ENCODE measurements at regions not wholly inside any gene's neighbourhood (a gene's known extent, or its start where the extent isn't known, plus 50 kb on each side); places are given as distances from the start of the nearest gene placed in this dataset.
"Not testable (repeated sequence)": the region's sequence is repeated elsewhere in the genome, so short reads cannot be mapped to it uniquely, and the experiment has no call there.

DNA sequence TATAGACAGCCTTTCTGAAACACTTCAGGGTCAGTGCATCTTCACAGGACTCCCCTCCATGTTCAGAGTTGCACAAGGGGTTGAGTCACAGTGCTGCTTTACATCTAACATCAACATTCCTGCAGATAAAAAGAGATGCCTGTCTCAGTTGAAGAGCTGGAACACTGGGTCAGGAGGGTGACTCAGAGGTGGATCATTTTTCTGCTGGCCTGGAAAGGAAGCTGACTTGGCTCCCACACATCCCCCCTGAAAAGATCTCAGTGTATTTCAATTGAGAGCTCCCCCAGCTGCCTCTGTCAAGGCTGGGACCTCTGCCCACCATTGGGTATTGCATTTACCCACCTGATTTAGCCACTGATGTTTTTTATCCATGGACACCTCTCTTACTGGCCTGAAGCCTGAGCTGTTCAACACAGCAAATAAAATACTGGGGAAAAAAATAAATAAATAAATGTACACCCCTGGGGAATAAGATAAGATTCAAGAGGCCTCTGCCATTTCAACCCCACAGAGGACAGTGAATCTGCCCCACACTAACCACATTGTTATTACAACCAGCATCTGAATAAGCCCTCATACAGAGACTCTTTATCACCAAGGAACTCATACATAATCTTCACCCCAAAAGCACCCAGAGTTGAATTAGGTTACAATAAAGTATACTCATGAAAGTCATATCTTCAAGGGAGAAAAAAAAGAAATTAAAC, 716.4 kb downstream of the SEMA5A start:
- TF ChIP-seq, protein P1, sequence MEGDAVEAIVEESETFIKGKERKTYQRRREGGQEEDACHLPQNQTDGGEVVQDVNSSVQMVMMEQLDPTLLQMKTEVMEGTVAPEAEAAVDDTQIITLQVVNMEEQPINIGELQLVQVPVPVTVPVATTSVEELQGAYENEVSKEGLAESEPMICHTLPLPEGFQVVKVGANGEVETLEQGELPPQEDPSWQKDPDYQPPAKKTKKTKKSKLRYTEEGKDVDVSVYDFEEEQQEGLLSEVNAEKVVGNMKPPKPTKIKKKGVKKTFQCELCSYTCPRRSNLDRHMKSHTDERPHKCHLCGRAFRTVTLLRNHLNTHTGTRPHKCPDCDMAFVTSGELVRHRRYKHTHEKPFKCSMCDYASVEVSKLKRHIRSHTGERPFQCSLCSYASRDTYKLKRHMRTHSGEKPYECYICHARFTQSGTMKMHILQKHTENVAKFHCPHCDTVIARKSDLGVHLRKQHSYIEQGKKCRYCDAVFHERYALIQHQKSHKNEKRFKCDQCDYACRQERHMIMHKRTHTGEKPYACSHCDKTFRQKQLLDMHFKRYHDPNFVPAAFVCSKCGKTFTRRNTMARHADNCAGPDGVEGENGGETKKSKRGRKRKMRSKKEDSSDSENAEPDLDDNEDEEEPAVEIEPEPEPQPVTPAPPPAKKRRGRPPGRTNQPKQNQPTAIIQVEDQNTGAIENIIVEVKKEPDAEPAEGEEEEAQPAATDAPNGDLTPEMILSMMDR (conservative IDR thresholded peaks at IDR 0.05; ENCODE audit: control insufficient read depth, insufficient read depth, low read depth, low read length), result no peak
- DNase-seq (ENCODE audit: low read depth), result peak; percentile 99

DNA sequence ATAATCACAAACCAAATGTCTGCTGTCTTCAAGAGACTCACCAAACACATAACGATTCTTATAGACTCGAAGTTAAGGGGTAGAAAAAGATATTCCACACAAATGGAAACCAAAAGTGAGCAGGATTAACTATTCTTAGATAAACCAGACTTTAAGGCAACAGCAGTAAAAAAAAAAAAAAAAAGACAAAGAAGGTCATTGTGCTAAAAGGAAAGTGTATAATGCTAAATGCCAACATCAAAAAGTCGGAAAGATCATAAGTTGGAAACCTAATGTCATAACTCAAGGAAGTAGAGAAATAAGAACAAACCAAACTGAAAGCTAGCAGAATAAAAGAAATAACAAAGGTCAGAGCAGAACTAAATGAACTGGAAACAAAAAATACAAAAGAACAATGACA, 714.6 kb downstream of the SEMA5A start:
- H3K4me3 ChIP-seq (ENCODE audit: control insufficient read depth, low read depth, low read length), result no peak overlapping the region
- DNase-seq (ENCODE audit: low read depth), result no peak
- TF ChIP-seq, protein P1 (conservative IDR thresholded peaks at IDR 0.05; ENCODE audit: control insufficient read depth, insufficient read depth, low read depth, low read length), result no peak

More for the DNA sequence above, 716.4 kb downstream of the SEMA5A start:
- no peak overlapping the region for H3K4me3 ChIP-seq (ENCODE audit: control insufficient read depth, low read depth, low read length)

DNA sequence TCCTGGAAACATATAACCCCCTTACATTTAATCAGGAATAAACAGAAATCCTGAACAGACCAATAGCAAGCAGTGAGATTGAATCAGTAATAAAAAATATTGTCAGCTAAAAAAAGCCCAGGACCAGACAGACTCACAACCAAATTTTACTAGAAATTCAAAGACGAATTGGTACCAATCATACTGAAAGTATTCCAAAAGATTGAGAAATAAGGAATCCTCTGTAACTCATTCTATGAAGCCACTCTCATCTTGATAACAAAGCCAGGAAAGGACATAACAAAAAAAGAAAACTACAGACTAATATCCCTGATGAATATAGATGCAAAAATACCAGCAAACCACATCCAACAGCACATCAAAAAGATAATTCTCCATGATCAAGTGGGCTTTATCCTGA, 714.0 kb downstream of the SEMA5A start:
- TF ChIP-seq, protein P1 (conservative IDR thresholded peaks at IDR 0.05; ENCODE audit: control insufficient read depth, insufficient read depth, low read depth, low read length), result no peak
- H3K4me3 ChIP-seq (ENCODE audit: control insufficient read depth, low read depth, low read length), result no peak overlapping the region
- peak; percentile 44 for DNase-seq (ENCODE audit: low read depth)

DNA sequence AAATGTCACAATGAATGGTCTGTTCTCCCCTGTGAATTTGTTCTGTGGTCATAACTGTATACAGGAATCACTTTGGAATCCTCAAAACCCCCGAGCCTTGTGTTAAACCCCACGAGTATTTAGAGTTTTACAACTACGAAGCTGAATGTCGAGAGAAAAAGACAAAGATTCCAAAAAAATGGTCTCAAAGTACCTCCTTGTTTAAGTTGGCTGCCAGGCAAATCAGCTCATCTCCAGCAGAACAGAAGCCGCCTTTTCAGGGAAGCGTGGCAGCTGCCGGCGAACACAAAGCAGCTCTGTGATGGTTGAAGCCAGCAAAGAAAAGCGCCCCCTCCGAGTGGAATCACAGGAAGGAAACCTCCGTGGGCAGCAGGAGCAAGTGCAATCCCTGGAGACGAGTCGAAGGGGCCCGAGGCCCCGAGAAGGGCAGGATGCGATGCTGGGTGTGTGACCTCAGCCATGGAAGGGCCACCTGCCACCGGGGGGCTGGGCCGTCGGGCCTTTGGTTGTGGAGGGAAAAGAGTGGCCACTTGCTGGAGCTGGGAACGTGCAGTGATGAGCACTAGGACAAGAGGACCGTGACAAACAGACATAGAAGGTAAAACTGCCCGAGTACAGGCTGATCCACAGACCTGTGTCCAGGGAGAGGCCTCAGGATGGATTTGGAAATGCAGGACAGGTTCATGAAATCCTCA, 706.4 kb downstream of the SEMA5A start:
- DNase-seq (ENCODE audit: low read depth), result no peak
- TF ChIP-seq, protein P1 (conservative IDR thresholded peaks at IDR 0.05; ENCODE audit: control insufficient read depth, insufficient read depth, low read depth, low read length), result no peak
- H3K4me3 ChIP-seq (ENCODE audit: control insufficient read depth, low read depth, low read length), result no peak overlapping the region

DNA sequence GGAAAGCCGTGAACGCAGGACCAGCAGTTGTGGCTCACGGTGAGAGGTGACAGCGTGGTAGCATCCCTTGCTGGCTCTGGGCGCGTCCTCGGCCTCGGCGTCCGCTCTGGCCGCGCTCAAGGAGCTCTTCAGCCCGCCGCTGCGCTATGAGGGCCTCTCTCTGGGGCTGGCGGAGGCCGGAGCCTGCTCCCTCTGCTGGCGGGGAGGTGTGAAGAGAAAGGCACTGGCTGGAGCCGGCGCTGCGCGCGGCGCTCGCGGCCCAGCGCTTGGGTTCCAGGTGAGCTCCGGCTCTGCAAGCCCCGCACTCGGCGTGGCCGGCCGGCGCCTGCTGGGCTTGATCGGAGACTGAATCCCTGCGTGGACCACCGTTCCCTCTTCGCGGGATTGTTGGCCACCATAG, 705.6 kb downstream of the SEMA5A start:
- H3K4me3 ChIP-seq (ENCODE audit: control insufficient read depth, low read depth, low read length), result no peak overlapping the region
- TF ChIP-seq, protein P1 (conservative IDR thresholded peaks at IDR 0.05; ENCODE audit: control insufficient read depth, insufficient read depth, low read depth, low read length), result no peak
- DNase-seq (ENCODE audit: low read depth), result no peak

DNA sequence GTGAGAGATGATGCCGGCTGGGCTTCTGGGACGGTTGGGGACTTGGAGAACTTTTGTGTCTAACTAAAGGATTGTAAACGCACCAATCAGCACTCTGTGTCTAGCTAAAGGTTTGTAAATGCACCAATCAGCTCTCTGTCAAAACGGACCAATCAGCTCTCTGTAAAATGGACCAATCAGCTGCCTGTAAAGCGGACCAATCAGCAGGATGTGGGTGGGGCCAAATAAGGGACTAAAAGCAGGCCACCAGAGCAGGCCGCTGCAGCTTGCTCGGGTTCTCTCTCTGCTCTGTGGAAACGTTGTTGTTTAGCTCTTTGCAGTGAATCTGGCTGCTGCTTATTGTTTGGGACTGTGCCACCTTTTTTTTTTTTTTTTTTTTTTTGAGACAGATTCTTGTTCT, 705.1 kb downstream of the SEMA5A start:
- H3K4me3 ChIP-seq (ENCODE audit: control insufficient read depth, low read depth, low read length); DNase-seq (ENCODE audit: low read depth): not testable (repeated sequence)

DNA sequence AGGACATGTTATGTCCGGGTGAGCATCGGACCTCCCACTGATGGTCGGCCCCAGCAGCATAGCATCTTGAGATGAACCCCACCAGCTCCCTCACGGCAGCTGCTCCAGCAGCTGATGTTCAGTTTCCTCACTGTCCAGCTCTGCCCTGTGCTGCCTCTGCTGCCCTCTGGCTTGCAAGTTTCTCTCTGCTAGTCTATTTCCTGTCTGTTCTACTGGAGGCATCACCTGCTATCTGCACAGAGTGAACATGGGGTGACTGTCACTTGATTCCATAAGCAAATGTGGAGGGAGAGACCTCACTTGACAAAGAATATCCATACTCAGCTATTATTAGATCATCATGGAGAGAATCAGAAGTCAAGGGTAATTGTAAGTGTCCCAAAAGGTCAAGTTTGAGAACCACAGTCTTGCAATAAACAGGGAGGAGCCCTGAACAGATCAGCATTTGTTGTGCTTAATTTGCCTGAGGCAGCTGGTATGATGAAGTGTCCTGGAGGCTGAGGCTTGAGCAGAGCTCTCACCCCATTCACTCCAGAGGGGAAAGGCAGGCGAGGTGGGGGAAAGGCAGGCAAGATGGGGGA, 702.8 kb downstream of the SEMA5A start:
- TF ChIP-seq, protein P1 (conservative IDR thresholded peaks at IDR 0.05; ENCODE audit: control insufficient read depth, insufficient read depth, low read depth, low read length), result peak; percentile 50
- peak; percentile 59 for DNase-seq (ENCODE audit: low read depth)
- no peak overlapping the region for H3K4me3 ChIP-seq (ENCODE audit: control insufficient read depth, low read depth, low read length)

Measured in fibroblast of mammary gland (primary cell).